Endothelial cell of umbilical vein (primary cell): ENCODE measurements at regions not wholly inside any gene's neighbourhood (a gene's known extent, or its start where the extent isn't known, plus 50 kb on each side); places are given as distances from the start of the nearest gene placed in this dataset.

Experiments
- BruUV-seq: library from RNA; stranded (reverse); fragments of 400-500 nt; replicated peaks from 2 replicates; lab custom pipeline; 2021; lab: Mats Ljungman, UMichigan
- CTCF ChIA-PET: fragments of 300-600, 350-600 bp; sonication (Branson Sonifier 250); formaldehyde crosslinking; loops from one replicate; lab custom pipeline; 2021; ENCODE audit warnings: antibody characterized with exemption, inconsistent platforms; lab: Charles Lee
- POLR2A ChIA-PET: fragments of 300-600, 350-600 bp; sonication (Branson Sonifier 250); formaldehyde crosslinking; loops from one replicate; lab custom pipeline; 2021; ENCODE audit warnings: antibody characterized with exemption, inconsistent platforms; lab: Charles Lee
- DNase-seq: peaks from one replicate; pipeline ENCODE4 v3.0.0-alpha.2; 2011; ENCODE audit warnings: low read depth, low spot score
- FAIRE-seq: peaks from 2 replicates; lab custom pipeline; 2011; peaks lifted over from hg19 to GRCh38; lab: Jason Lieb, UNC
- H2AFZ ChIP-seq: 2 replicates; pipeline ENCODE4 v1.6.0; 2012; ENCODE audit warnings: low read depth, low read length, control low read depth, inconsistent platforms
- H3K27ac ChIP-seq: 2 replicates; pipeline ENCODE4 v1.5.1; 2011; ENCODE audit warnings: low read depth, mild to moderate bottlenecking, control low read depth, low read length, moderate library complexity; ENCODE audit not compliant: insufficient read depth
- H3K27me3 ChIP-seq, 2 experiments: 2 replicates each; pipeline versions ENCODE4 v1.6.0 to v1.6.1; 2011; ENCODE audit warnings: low read length in 2 of 2, mixed read lengths in 1 of 2; ENCODE audit not compliant: control insufficient read depth in 2 of 2, insufficient read depth in 2 of 2
- H3K36me3 ChIP-seq, 2 experiments: 2 replicates in 1 of 2; 3 replicates in 1 of 2; pipeline ENCODE4 v1.5.1; 2011; ENCODE audit warnings: low read length in 2 of 2, mild to moderate bottlenecking in 1 of 2, moderate library complexity in 1 of 2; ENCODE audit not compliant: control insufficient read depth in 2 of 2, insufficient read depth in 2 of 2; ENCODE audit errors: extremely low read depth in 1 of 2
- H3K4me1 ChIP-seq: 3 replicates; pipeline ENCODE4 v1.5.1; 2011; ENCODE audit warnings: mild to moderate bottlenecking, low read length; ENCODE audit not compliant: control insufficient read depth, insufficient read depth; ENCODE audit errors: extremely low read depth
- H3K4me2 ChIP-seq: 2 replicates; pipeline ENCODE4 v1.6.1; 2011; ENCODE audit warnings: low read length, control low read depth, mixed read lengths; ENCODE audit not compliant: insufficient read depth
- H3K4me3 ChIP-seq, 3 experiments: fragments of 200-600 bp in 1 of 3; sonication (generic), shearing (Covaris generic) in 1 of 3; replicated peaks in 1 of 3; 2 replicates each; pipeline ENCODE4 v1.5.1; 2011 to 2016; ENCODE audit warnings: control low read depth in 3 of 3, low read length in 3 of 3, mild to moderate bottlenecking in 2 of 3, inconsistent platforms in 1 of 3, low read depth in 1 of 3, moderate library complexity in 1 of 3; ENCODE audit not compliant: insufficient read depth in 1 of 3
- H3K79me2 ChIP-seq: 2 replicates; pipeline ENCODE4 v1.6.0; 2012; ENCODE audit warnings: low read length, inconsistent platforms; ENCODE audit not compliant: control insufficient read depth, insufficient read depth
- H3K9ac ChIP-seq: replicated peaks from 2 replicates; pipeline ENCODE3; 2011; ENCODE audit warnings: low read length, control low read depth; ENCODE audit not compliant: insufficient read depth; ENCODE audit errors: extremely low read depth
- H3K9me1 ChIP-seq: replicated peaks from 3 replicates; pipeline ENCODE4 v1.6.0; 2011; ENCODE audit warnings: mild to moderate bottlenecking, low read length; ENCODE audit not compliant: control insufficient read depth, insufficient read depth; ENCODE audit errors: extremely low read depth
- H3K9me3 ChIP-seq: replicated peaks from 2 replicates; pipeline ENCODE4 v1.5.1; 2012; ENCODE audit warnings: low read length, inconsistent platforms; ENCODE audit not compliant: control insufficient read depth, insufficient read depth
- H4K20me1 ChIP-seq: replicated peaks from 2 replicates; pipeline ENCODE3; 2011; ENCODE audit warnings: mild to moderate bottlenecking, low read length; ENCODE audit not compliant: control insufficient read depth, insufficient read depth; ENCODE audit errors: extremely low read depth
- CTCF ChIP-seq, 2 donors: IDR thresholded peaks; 1 replicate in 1 of 2; 2 replicates in 1 of 2; pipeline ENCODE4 v1.5.1; 2011; ENCODE audit warnings: low read length in 2 of 2, mild to moderate bottlenecking in 2 of 2, moderate library complexity in 2 of 2, control low read depth in 1 of 2, inconsistent platforms in 1 of 2, low read depth in 1 of 2; ENCODE audit not compliant: insufficient read depth in 1 of 2; ENCODE audit errors: extremely low read depth in 1 of 2
- EZH2 ChIP-seq: IDR thresholded peaks from 2 replicates; pipeline ENCODE4 v1.6.1; 2012; ENCODE audit warnings: borderline replicate concordance, low read depth, mild to moderate bottlenecking, moderate library complexity, low read length, inconsistent platforms; ENCODE audit not compliant: severe bottlenecking
- FOS ChIP-seq: IDR thresholded peaks from 2 replicates; pipeline ENCODE4 v1.6.1; 2011; ENCODE audit warnings: mild to moderate bottlenecking, low read length, moderate library complexity, borderline replicate concordance; ENCODE audit not compliant: insufficient read depth
- GATA2 ChIP-seq: IDR thresholded peaks from 2 replicates; pipeline ENCODE4 v1.7.0; 2011; ENCODE audit warnings: low read depth, mild to moderate bottlenecking, moderate library complexity, mixed read lengths, low read length; ENCODE audit not compliant: insufficient read length, insufficient read depth
- JUN ChIP-seq: IDR thresholded peaks from 2 replicates; pipeline ENCODE4 v1.6.1; 2011; ENCODE audit warnings: borderline replicate concordance, low read depth; ENCODE audit not compliant: insufficient read length, insufficient read depth
- MAX ChIP-seq: IDR thresholded peaks from 2 replicates; pipeline ENCODE4 v1.6.1; 2011; ENCODE audit not compliant: insufficient read depth, insufficient read length
- MYC ChIP-seq: IDR thresholded peaks from one replicate; pipeline ENCODE4 v1.6.1; 2011; ENCODE audit warnings: mild to moderate bottlenecking, low read depth, low read length
- POLR2A ChIP-seq: IDR thresholded peaks from 2 replicates; pipeline ENCODE4 v1.6.1; 2012; ENCODE audit warnings: low read depth, mild to moderate bottlenecking, control low read depth, low read length
- POLR2AphosphoS5 ChIP-seq: IDR thresholded peaks from 2 replicates; pipeline ENCODE4 v1.6.1; 2012; ENCODE audit warnings: low read depth, mild to moderate bottlenecking, control low read depth, low read length, moderate library complexity; ENCODE audit not compliant: insufficient read depth
- dilution Hi-C: fragments of 300-500 bp; cut with MboI; formaldehyde crosslinking; loops from one replicate; pipeline ENCODE4 v1.15.0; 2019; ENCODE audit warnings: low sequenced_read_pairs; ENCODE audit not compliant: extremely low pct_ligation_motif_present
- intact Hi-C: fragments of 100-400 bp; cut with micrococcal nuclease; formaldehyde crosslinking; loops from one replicate; pipeline ENCODE4 v1.10.0; 2022

GRCh38 chr18:70553936-70554260, 265.1 kb downstream of the SOCS6 start:
- no peaks in the 10 kb centered on the region for H3K27me3 ChIP-seq
- H4K20me1 ChIP-seq: no peaks in the 10 kb centered on the region
- ChIA-PET POLR2A (no interaction called here), CTCF (no interaction called here)
- no peak overlapping the region for H3K4me3 ChIP-seq
- no peak overlapping the region for H3K9ac ChIP-seq
- DNase-seq: no peak
- no peaks in the 10 kb centered on the region for H3K9me1 ChIP-seq
- TF ChIP-seq GATA2 (no peak), MAX (no peak), POLR2AphosphoS5 (no peak), EZH2 (no peak), MYC (no peak), POLR2A (no peak), FOS (no peak), JUN (no peak), CTCF (IDR thresholded peaks at IDR 0.05; ENCODE audit: extremely low read depth in 1 of 2, insufficient read depth in 1 of 2, low read depth in 1 of 2, low read length in 2 of 2) (no peak)
- H3K36me3 ChIP-seq: no peaks in the 10 kb centered on the region
- intact Hi-C loops: no loop called here
- no peaks in the 10 kb centered on the region for H3K9me3 ChIP-seq
- FAIRE-seq: no peak
- H3K79me2 ChIP-seq: no peaks in the 10 kb centered on the region
- BruUV-seq: no TSS peak
- H3K27ac ChIP-seq: no peak overlapping the region
- dilution Hi-C loops: no loop called here
- H3K4me1 ChIP-seq: no peaks in the 10 kb centered on the region
- no peak overlapping the region for H3K4me2 ChIP-seq
- H2AFZ ChIP-seq: no peak overlapping the region
